Tibial nerve (tissue), 4 donors: ENCODE measurements at regions not wholly inside any gene's neighbourhood (a gene's known extent, or its start where the extent isn't known, plus 50 kb on each side); places are given as distances from the start of the nearest gene placed in this dataset.
A peak's percentile ranks its signal among the peaks of the same experiment; 100 is the strongest.

Experiments used
- DNase-seq, 2 donors: peaks; one replicate each; pipeline ENCODE4 v3.0.0-alpha.2; 2019; ENCODE audit warnings: low spot score in 2 of 2
- H3K27ac ChIP-seq, 4 donors: fragments of 200-600 bp; sonication (generic) in 3 of 4; one replicate each; pipeline ENCODE4 v1.5.1; 2017 to 2019; ENCODE audit warnings: mild to moderate bottlenecking in 1 of 4
- H3K27me3 ChIP-seq, 2 donors: fragments of 200-600 bp; sonication (generic) in 1 of 2; one replicate each; pipeline versions ENCODE4 v1.5.1 to v1.6.0; 2017 to 2019
- H3K36me3 ChIP-seq, 3 donors: fragments of 200-600 bp; sonication (generic); one replicate each; pipeline ENCODE4 v1.5.1; 2018 to 2019
- H3K4me1 ChIP-seq, 4 donors: fragments of 200-600 bp; sonication (generic) in 3 of 4; one replicate each; pipeline ENCODE4 v1.5.1; 2017 to 2019
- H3K4me3 ChIP-seq, 4 donors: fragments of 200-600 bp; sonication (generic) in 3 of 4; one replicate each; pipeline ENCODE4 v1.5.1; 2017 to 2019; ENCODE audit warnings: mild to moderate bottlenecking in 1 of 4, moderate library complexity in 1 of 4
- H3K9me3 ChIP-seq, 4 donors: fragments of 200-600 bp; sonication (generic) in 3 of 4; one replicate each; pipeline ENCODE4 v1.5.1; 2017 to 2019
- CTCF ChIP-seq, 5 experiments: fragments of 200-600 bp in 3 of 5; fragments of 450-650 bp in 2 of 5; sonication (generic) in 3 of 5; IDR thresholded peaks; one replicate each; pipeline ENCODE4 v1.5.1; 2016 to 2019; ENCODE audit warnings: antibody characterized with exemption in 5 of 5, mild to moderate bottlenecking in 3 of 5, moderate library complexity in 2 of 5
- EP300 ChIP-seq, 2 donors: sonication (generic); formaldehyde crosslinking; IDR thresholded peaks; one replicate each; pipeline ENCODE4 v1.6.1; 2017; ENCODE audit warnings: antibody characterized with exemption in 2 of 2, mild to moderate bottlenecking in 1 of 2
- POLR2A ChIP-seq, 2 donors: fragments of 450-650 bp; IDR thresholded peaks; one replicate each; pipeline ENCODE4 v1.6.1; 2017; ENCODE audit warnings: antibody characterized with exemption in 2 of 2, mild to moderate bottlenecking in 2 of 2, moderate library complexity in 2 of 2
- WGBS, 2 donors: methylation state at CpG; one replicate each; pipeline ENCODE4 v1.1.5; 2018; 5-methylcytosine and 5-hydroxymethylcytosine counted together

- DNase-seq = no peak
- H3K27me3 ChIP-seq = no peaks in the 10 kb centered on the region
- H3K9me3 ChIP-seq = no peaks in the 10 kb centered on the region
- 87 to 90% methylated on average over 6 of the region's 6 CpGs for WGBS, 2 donors
- no peak overlapping the region for H3K27ac ChIP-seq
- no peak for TF ChIP-seq EP300 (IDR thresholded peaks at IDR 0.05)
- TF ChIP-seq POLR2A (IDR thresholded peaks at IDR 0.05) = no peak
- TF ChIP-seq CTCF (IDR thresholded peaks at IDR 0.05) = no peak
- no peak overlapping the region for H3K4me3 ChIP-seq
- H3K4me1 ChIP-seq = no peaks in the 10 kb centered on the region
- no peaks in the 10 kb centered on the region for H3K36me3 ChIP-seq
Measured at GRCh38 chr4:24230955-24231354, 341.1 kb upstream of the PPARGC1A start.

- TF ChIP-seq CTCF (IDR thresholded peaks at IDR 0.05) = no peak
- peak in 1 of 2 donors; percentile 32 for TF ChIP-seq EP300 (IDR thresholded peaks at IDR 0.05)
- DNase-seq = no peak
- no peaks in the 10 kb centered on the region for H3K27me3 ChIP-seq
- H3K36me3 ChIP-seq = no peaks in the 10 kb centered on the region
- H3K4me3 ChIP-seq = no peak overlapping the region
- no peaks in the 10 kb centered on the region for H3K4me1 ChIP-seq
- no peak overlapping the region for H3K27ac ChIP-seq
- no peaks in the 10 kb centered on the region for H3K9me3 ChIP-seq
- WGBS, 2 donors = 75 to 82% methylated on average over 4 of the region's 4 CpGs
Measured at GRCh38 chr4:24229978-24230377, 340.1 kb upstream of the PPARGC1A start.

GRCh38 chr4:24228692-24229091 lies 338.8 kb upstream of the PPARGC1A start:
- WGBS, 2 donors = 87 to 96% methylated on average over 4 of the region's 4 CpGs
- TF ChIP-seq POLR2A (IDR thresholded peaks at IDR 0.05) = no peak
- Histone ChIP-seq H3K4me1 (no peaks in the 10 kb centered on the region), H3K27me3 (no peaks in the 10 kb centered on the region), H3K36me3 (no peaks in the 10 kb centered on the region), H3K4me3 (no peak overlapping the region), H3K9me3 (no peaks in the 10 kb centered on the region), H3K27ac (no peak overlapping the region)
- DNase-seq = no peak

GRCh38 chr4:24226667-24227066 lies 336.8 kb upstream of the PPARGC1A start:
- H3K4me3 ChIP-seq = no peak overlapping the region
- no peaks in the 10 kb centered on the region for H3K36me3 ChIP-seq
- no peak for DNase-seq
- 53 to 63% methylated on average over 4 of the region's 4 CpGs for WGBS, 2 donors
- TF ChIP-seq EP300 (IDR thresholded peaks at IDR 0.05) (no peak), POLR2A (IDR thresholded peaks at IDR 0.05) (no peak), CTCF (IDR thresholded peaks at IDR 0.05) (no peak)
- H3K27me3 ChIP-seq = no peaks in the 10 kb centered on the region
- no peaks in the 10 kb centered on the region for H3K9me3 ChIP-seq
- H3K27ac ChIP-seq = no peak overlapping the region
- H3K4me1 ChIP-seq = no peaks in the 10 kb centered on the region

- no peak overlapping the region for H3K4me3 ChIP-seq
- no peaks in the 10 kb centered on the region for H3K36me3 ChIP-seq
- DNase-seq = peak in 1 of 2 donors; percentile 13
- H3K27ac ChIP-seq = no peak overlapping the region
- TF ChIP-seq CTCF (IDR thresholded peaks at IDR 0.05) = no peak
- TF ChIP-seq POLR2A (IDR thresholded peaks at IDR 0.05) = no peak
- no peak for TF ChIP-seq EP300 (IDR thresholded peaks at IDR 0.05)
- 38 to 56% methylated on average over 10 of the region's 10 CpGs for WGBS, 2 donors
- no peaks in the 10 kb centered on the region for H3K27me3 ChIP-seq
- no peaks in the 10 kb centered on the region for H3K9me3 ChIP-seq
- no peaks in the 10 kb centered on the region for H3K4me1 ChIP-seq
Measured at GRCh38 chr4:24226023-24226422, 336.2 kb upstream of the PPARGC1A start.

- 91 to 92% methylated on average over 4 of the region's 4 CpGs for WGBS, 2 donors
- Histone ChIP-seq H3K36me3 (no peaks in the 10 kb centered on the region), H3K9me3 (no peaks in the 10 kb centered on the region), H3K27ac (no peak overlapping the region), H3K4me3 (no peak overlapping the region), H3K4me1 (no peaks in the 10 kb centered on the region), H3K27me3 (no peaks in the 10 kb centered on the region)
- no peak for DNase-seq
- no peak for TF ChIP-seq POLR2A (IDR thresholded peaks at IDR 0.05)
- TF ChIP-seq CTCF (IDR thresholded peaks at IDR 0.05) = no peak
- no peak for TF ChIP-seq EP300 (IDR thresholded peaks at IDR 0.05)
Measured at GRCh38 chr4:24224446-24224845, 334.6 kb upstream of the PPARGC1A start.
